ENCODE measurements at regions not wholly inside any gene's neighbourhood (a gene's known extent, or its start where the extent isn't known, plus 50 kb on each side); places are given as distances from the start of the nearest gene placed in this dataset.

DNA sequence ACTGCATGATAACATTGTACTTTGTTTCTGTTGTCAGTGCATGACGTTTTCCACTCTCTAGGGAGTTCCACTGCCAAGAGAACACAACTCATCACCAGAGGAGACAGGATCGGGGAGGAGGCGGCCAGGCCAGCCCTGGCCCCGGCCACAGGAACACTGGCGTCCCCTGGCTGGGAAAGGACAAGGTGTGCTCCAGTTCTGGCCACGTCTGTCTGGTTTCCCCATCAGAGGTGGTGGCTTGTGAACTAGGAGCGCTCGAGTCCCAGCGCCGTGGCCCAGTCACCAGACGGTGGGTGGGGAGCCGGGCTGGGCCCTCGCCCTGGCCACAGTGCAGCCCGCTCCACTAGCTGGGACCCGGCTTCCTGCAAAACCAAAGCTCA lies 211.9 kb upstream of the IRX4 start:
- Histone ChIP-seq H3K36me3 (ENCODE audit: insufficient read depth in 1 of 2, low read depth in 1 of 2) (no peaks in the 10 kb centered on the region), H3K27ac (no peak overlapping the region)
- intact Hi-C loops (cut with DNase I), result no loop called here

GRCh38 chr5:2093859-2094615 lies 211.3 kb upstream of the IRX4 start:
- intact Hi-C loops (cut with DNase I), result no loop called here
- Histone ChIP-seq H3K4me3 (peak overlapping the region; percentile 22), H3K36me3 (ENCODE audit: insufficient read depth in 1 of 2, low read depth in 1 of 2) (no peaks in the 10 kb centered on the region), H3K27ac (no peak overlapping the region), H3K9me3 (no peaks in the 10 kb centered on the region), H3K4me1 (no peaks in the 10 kb centered on the region), H3K27me3 (ENCODE audit: insufficient read depth in 3 of 3, low read length in 2 of 3) (no peaks in the 10 kb centered on the region)
- TF ChIP-seq CTCF (IDR thresholded peaks at IDR 0.05), result no peak
- DNase-seq, result peak; percentile 60 to 61
- peak; percentile 35 to 79 (median 62) for ATAC-seq
- 39 to 64% (median 56%) methylated on average over 24 of the region's 24 CpGs for WGBS, 3 donors

More for the DNA sequence above, 211.9 kb upstream of the IRX4 start:
- H3K4me3 ChIP-seq, result no peak overlapping the region
- DNase-seq (peak in 1 of 2 donors; percentile 39), ATAC-seq (peak in 2 of 4 donors; percentile 56)
- H3K4me1 ChIP-seq, result no peaks in the 10 kb centered on the region
- 58 to 84% (median 84%) methylated on average over 15 of the region's 15 CpGs for WGBS, 3 donors
- H3K27me3 ChIP-seq (ENCODE audit: insufficient read depth in 3 of 3, low read length in 2 of 3), result no peaks in the 10 kb centered on the region
- no peak for TF ChIP-seq CTCF (IDR thresholded peaks at IDR 0.05)
- no peaks in the 10 kb centered on the region for H3K9me3 ChIP-seq

- 59 to 61% (median 59%) methylated on average over 4 of the region's 4 CpGs for WGBS, 3 donors
Observed at GRCh38 chr5:2091921-2092320, 209.2 kb upstream of the IRX4 start.

GRCh38 chr5:2087980-2088379 lies 205.3 kb upstream of the IRX4 start:
- intact Hi-C loops (cut with DNase I), result no loop called here
- Histone ChIP-seq H3K4me3 (no peak overlapping the region), H3K27me3 (ENCODE audit: insufficient read depth in 3 of 3, low read length in 2 of 3) (no peaks in the 10 kb centered on the region), H3K4me1 (no peaks in the 10 kb centered on the region), H3K9me3 (no peaks in the 10 kb centered on the region), H3K36me3 (ENCODE audit: insufficient read depth in 1 of 2, low read depth in 1 of 2) (no peaks in the 10 kb centered on the region), H3K27ac (no peak overlapping the region)
- DNase-seq (no peak), ATAC-seq (no peak)
- 86 to 89% (median 89%) methylated on average over 2 of the region's 2 CpGs for WGBS, 3 donors
- no peak for TF ChIP-seq CTCF (IDR thresholded peaks at IDR 0.05)

More at GRCh38 chr5:2091921-2092320, 209.2 kb upstream of the IRX4 start:
- no peak for TF ChIP-seq CTCF (IDR thresholded peaks at IDR 0.05)
- H3K9me3 ChIP-seq, result no peaks in the 10 kb centered on the region
- H3K4me1 ChIP-seq, result no peaks in the 10 kb centered on the region
- ATAC-seq, result no peak
- H3K36me3 ChIP-seq (ENCODE audit: insufficient read depth in 1 of 2, low read depth in 1 of 2), result no peaks in the 10 kb centered on the region
- intact Hi-C loops (cut with DNase I), result no loop called here
- no peak overlapping the region for H3K4me3 ChIP-seq
- H3K27me3 ChIP-seq (ENCODE audit: insufficient read depth in 3 of 3, low read length in 2 of 3), result no peaks in the 10 kb centered on the region
- H3K27ac ChIP-seq, result no peak overlapping the region
- DNase-seq, result no peak

GRCh38 chr5:2075365-2075764 lies 192.6 kb upstream of the IRX4 start:
- H3K27ac ChIP-seq, result no peak overlapping the region
- H3K9me3 ChIP-seq, result no peaks in the 10 kb centered on the region
- H3K36me3 ChIP-seq (ENCODE audit: insufficient read depth in 1 of 2, low read depth in 1 of 2), result no peaks in the 10 kb centered on the region
- no peaks in the 10 kb centered on the region for H3K4me1 ChIP-seq
- ATAC-seq (no peak), DNase-seq (no peak)
- intact Hi-C loops (cut with DNase I), result no loop called here
- TF ChIP-seq CTCF (IDR thresholded peaks at IDR 0.05), result no peak
- H3K27me3 ChIP-seq (ENCODE audit: insufficient read depth in 3 of 3, low read length in 2 of 3), result no peaks in the 10 kb centered on the region
- 76 to 80% (median 77%) methylated on average over 7 of the region's 7 CpGs for WGBS, 3 donors
- no peak overlapping the region for H3K4me3 ChIP-seq
